ENCODE measurements at regions not wholly inside any gene's neighbourhood (a gene's known extent, or its start where the extent isn't known, plus 50 kb on each side); places are given as distances from the start of the nearest gene placed in this dataset.

- no peak for DNase-seq
- peaks cover 6% of the 10 kb centered on the region for H3K9me3 Mint-ChIP-seq (ENCODE audit: low read depth)
- no peak for ATAC-seq
- CTCF ChIA-PET = no interaction called here
- H3K36me3 Mint-ChIP-seq = no peaks in the 10 kb centered on the region
- no peaks in the 10 kb centered on the region for H3K27me3 Mint-ChIP-seq
- H3K4me1 Mint-ChIP-seq = no peaks in the 10 kb centered on the region
- no peak overlapping the region for H3K27ac Mint-ChIP-seq
- H3K4me3 Mint-ChIP-seq = no peak overlapping the region
Observed at GRCh38 chr6:8904754-8905153, 469.4 kb upstream of the SLC35B3 start.

- no peak for DNase-seq
- H3K36me3 Mint-ChIP-seq = no peaks in the 10 kb centered on the region
- H3K4me3 Mint-ChIP-seq = no peak overlapping the region
- no peaks in the 10 kb centered on the region for H3K4me1 Mint-ChIP-seq
- no peaks in the 10 kb centered on the region for H3K27me3 Mint-ChIP-seq
- H3K9me3 Mint-ChIP-seq (ENCODE audit: low read depth) = peaks cover 6% of the 10 kb centered on the region
- no peak for ATAC-seq
- H3K27ac Mint-ChIP-seq = no peak overlapping the region
- CTCF ChIA-PET = no interaction called here
Observed at GRCh38 chr6:8900056-8900455, 464.7 kb upstream of the SLC35B3 start.

GRCh38 chr6:8889514-8889913 is 454.2 kb upstream of the SLC35B3 start:
- DNase-seq (no peak), ATAC-seq (no peak)
- Mint-ChIP-seq H3K9me3 (ENCODE audit: low read depth) (no peaks in the 10 kb centered on the region), H3K27ac (no peak overlapping the region), H3K36me3 (no peaks in the 10 kb centered on the region), H3K27me3 (no peaks in the 10 kb centered on the region), H3K4me1 (no peaks in the 10 kb centered on the region), H3K4me3 (no peak overlapping the region)
- CTCF ChIA-PET = no interaction called here

- no peak for DNase-seq
- Mint-ChIP-seq H3K27me3 (no peaks in the 10 kb centered on the region), H3K9me3 (ENCODE audit: low read depth) (no peaks in the 10 kb centered on the region), H3K4me1 (no peaks in the 10 kb centered on the region), H3K4me3 (no peak overlapping the region), H3K27ac (no peak overlapping the region), H3K36me3 (no peaks in the 10 kb centered on the region)
- CTCF ChIA-PET = no interaction called here
- ATAC-seq = no peak
Observed at GRCh38 chr6:8888468-8888867, 453.1 kb upstream of the SLC35B3 start.

- Mint-ChIP-seq H3K4me1 (no peaks in the 10 kb centered on the region), H3K27me3 (no peaks in the 10 kb centered on the region), H3K4me3 (no peak overlapping the region), H3K9me3 (ENCODE audit: low read depth) (peaks cover 4% of the 10 kb centered on the region), H3K27ac (no peak overlapping the region), H3K36me3 (no peaks in the 10 kb centered on the region)
- ATAC-seq = no peak
- CTCF ChIA-PET = no interaction called here
- DNase-seq = no peak
Observed at GRCh38 chr6:8881663-8882062, 446.3 kb upstream of the SLC35B3 start.

- Mint-ChIP-seq H3K27ac (no peak overlapping the region), H3K36me3 (no peaks in the 10 kb centered on the region), H3K9me3 (ENCODE audit: low read depth) (peaks cover 4% of the 10 kb centered on the region), H3K27me3 (no peaks in the 10 kb centered on the region), H3K4me1 (no peaks in the 10 kb centered on the region), H3K4me3 (no peak overlapping the region)
- no peak for DNase-seq
- CTCF ChIA-PET = no interaction called here
- no peak for ATAC-seq
Observed at GRCh38 chr6:8879334-8879733, 444.0 kb upstream of the SLC35B3 start.

GRCh38 chr6:8875986-8876385 is 440.6 kb upstream of the SLC35B3 start:
- DNase-seq = no peak
- Mint-ChIP-seq H3K4me3 (no peak overlapping the region), H3K4me1 (no peaks in the 10 kb centered on the region), H3K36me3 (no peaks in the 10 kb centered on the region), H3K9me3 (ENCODE audit: low read depth) (peaks cover 2% of the 10 kb centered on the region), H3K27me3 (no peaks in the 10 kb centered on the region), H3K27ac (no peak overlapping the region)
- CTCF ChIA-PET = no interaction called here
- no peak for ATAC-seq

GRCh38 chr6:8872589-8872988 is 437.2 kb upstream of the SLC35B3 start:
- H3K4me3 Mint-ChIP-seq = no peak overlapping the region
- DNase-seq (no peak), ATAC-seq (no peak)
- CTCF ChIA-PET = no interaction called here
- H3K27me3 Mint-ChIP-seq = no peaks in the 10 kb centered on the region
- H3K4me1 Mint-ChIP-seq = no peaks in the 10 kb centered on the region
- no peaks in the 10 kb centered on the region for H3K36me3 Mint-ChIP-seq
- H3K9me3 Mint-ChIP-seq (ENCODE audit: low read depth) = no peaks in the 10 kb centered on the region
- no peak overlapping the region for H3K27ac Mint-ChIP-seq

GRCh38 chr6:8865451-8865850 is 430.1 kb upstream of the SLC35B3 start:
- no peaks in the 10 kb centered on the region for H3K4me1 Mint-ChIP-seq
- no peak overlapping the region for H3K27ac Mint-ChIP-seq
- no peak overlapping the region for H3K4me3 Mint-ChIP-seq
- no peaks in the 10 kb centered on the region for H3K36me3 Mint-ChIP-seq
- peaks cover 2% of the 10 kb centered on the region for H3K9me3 Mint-ChIP-seq (ENCODE audit: low read depth)
- CTCF ChIA-PET = no interaction called here
- ATAC-seq = no peak
- H3K27me3 Mint-ChIP-seq = no peaks in the 10 kb centered on the region
- no peak for DNase-seq

- Mint-ChIP-seq H3K9me3 (ENCODE audit: low read depth) (peaks cover 3% of the 10 kb centered on the region), H3K4me1 (no peaks in the 10 kb centered on the region), H3K36me3 (no peaks in the 10 kb centered on the region), H3K27ac (no peak overlapping the region), H3K27me3 (no peaks in the 10 kb centered on the region), H3K4me3 (no peak overlapping the region)
- DNase-seq (no peak), ATAC-seq (no peak)
- CTCF ChIA-PET = no interaction called here
Observed at GRCh38 chr6:8860671-8861070, 425.3 kb upstream of the SLC35B3 start.

GRCh38 chr6:8859501-8859900 is 424.2 kb upstream of the SLC35B3 start:
- Mint-ChIP-seq H3K9me3 (ENCODE audit: low read depth) (peaks cover 3% of the 10 kb centered on the region), H3K36me3 (no peaks in the 10 kb centered on the region), H3K27ac (no peak overlapping the region), H3K4me1 (no peaks in the 10 kb centered on the region), H3K4me3 (no peak overlapping the region), H3K27me3 (no peaks in the 10 kb centered on the region)
- CTCF ChIA-PET = no interaction called here
- DNase-seq (no peak), ATAC-seq (no peak)

- no peak overlapping the region for H3K27ac Mint-ChIP-seq
- peaks cover 3% of the 10 kb centered on the region for H3K9me3 Mint-ChIP-seq (ENCODE audit: low read depth)
- no peaks in the 10 kb centered on the region for H3K36me3 Mint-ChIP-seq
- no peak for DNase-seq
- CTCF ChIA-PET = no interaction called here
- ATAC-seq = no peak
- H3K4me3 Mint-ChIP-seq = no peak overlapping the region
- H3K27me3 Mint-ChIP-seq = no peaks in the 10 kb centered on the region
- H3K4me1 Mint-ChIP-seq = no peaks in the 10 kb centered on the region
Observed at GRCh38 chr6:8858854-8859331, 423.5 kb upstream of the SLC35B3 start.

GRCh38 chr6:8857160-8857559 is 421.8 kb upstream of the SLC35B3 start:
- Mint-ChIP-seq H3K9me3 (ENCODE audit: low read depth) (peaks cover 3% of the 10 kb centered on the region), H3K36me3 (no peaks in the 10 kb centered on the region), H3K4me3 (no peak overlapping the region), H3K27ac (no peak overlapping the region), H3K27me3 (no peaks in the 10 kb centered on the region), H3K4me1 (no peaks in the 10 kb centered on the region)
- ATAC-seq (no peak), DNase-seq (no peak)
- CTCF ChIA-PET = no interaction called here

- H3K27ac Mint-ChIP-seq = no peak overlapping the region
- peaks cover 3% of the 10 kb centered on the region for H3K9me3 Mint-ChIP-seq (ENCODE audit: low read depth)
- CTCF ChIA-PET = no interaction called here
- H3K27me3 Mint-ChIP-seq = no peaks in the 10 kb centered on the region
- no peak for ATAC-seq
- H3K4me3 Mint-ChIP-seq = no peak overlapping the region
- no peak for DNase-seq
- no peaks in the 10 kb centered on the region for H3K4me1 Mint-ChIP-seq
- H3K36me3 Mint-ChIP-seq = no peaks in the 10 kb centered on the region
Observed at GRCh38 chr6:8855411-8855810, 420.1 kb upstream of the SLC35B3 start.

GRCh38 chr6:8852332-8852731 is 417.0 kb upstream of the SLC35B3 start:
- Mint-ChIP-seq H3K36me3 (no peaks in the 10 kb centered on the region), H3K27me3 (no peaks in the 10 kb centered on the region), H3K4me3 (no peak overlapping the region), H3K4me1 (no peaks in the 10 kb centered on the region), H3K27ac (no peak overlapping the region), H3K9me3 (ENCODE audit: low read depth) (peaks cover 3% of the 10 kb centered on the region)
- CTCF ChIA-PET = no interaction called here
- no peak for DNase-seq
- ATAC-seq = no peak

Data from activated CD8-positive, alpha-beta memory T cell treated with anti-CD3 and anti-CD28 coated beads, Interleukin-2, amount 10 ng/mL, durations not matched to agents 7 days and 5 days (primary cell).